HG02678 (cell line): ENCODE measurements at regions not wholly inside any gene's neighbourhood (a gene's known extent, or its start where the extent isn't known, plus 50 kb on each side); places are given as distances from the start of the nearest gene placed in this dataset.

Experiments
- ATAC-seq: cut with Tn5 transposase; IDR thresholded peaks from one replicate; pipeline ENCODE4 v1.9.1; 2021; ENCODE audit warnings: mild to moderate bottlenecking, moderate library complexity; ENCODE audit not compliant: unreplicated experiment

- no peak for ATAC-seq
Observed at GRCh38 chr12:93318720-93319522, 58.8 kb upstream of the NUDT4 start.

- no peak for ATAC-seq
Observed at GRCh38 chr12:93319523-93320050, 58.1 kb upstream of the NUDT4 start.

GRCh38 chr12:93322784-93323183, 54.9 kb upstream of the NUDT4 start:
- no peak for ATAC-seq

- no peak for ATAC-seq
Observed at GRCh38 chr12:93323625-93324329, 53.9 kb upstream of the NUDT4 start.

GRCh38 chr12:93325855-93326254, 51.9 kb upstream of the NUDT4 start:
- no peak for ATAC-seq
